ENCODE measurements at regions not wholly inside any gene's neighbourhood (a gene's known extent, or its start where the extent isn't known, plus 50 kb on each side); places are given as distances from the start of the nearest gene placed in this dataset.
"Not testable (repeated sequence)": the region's sequence is repeated elsewhere in the genome, so short reads cannot be mapped to it uniquely, and the experiment has no call there.

DNA sequence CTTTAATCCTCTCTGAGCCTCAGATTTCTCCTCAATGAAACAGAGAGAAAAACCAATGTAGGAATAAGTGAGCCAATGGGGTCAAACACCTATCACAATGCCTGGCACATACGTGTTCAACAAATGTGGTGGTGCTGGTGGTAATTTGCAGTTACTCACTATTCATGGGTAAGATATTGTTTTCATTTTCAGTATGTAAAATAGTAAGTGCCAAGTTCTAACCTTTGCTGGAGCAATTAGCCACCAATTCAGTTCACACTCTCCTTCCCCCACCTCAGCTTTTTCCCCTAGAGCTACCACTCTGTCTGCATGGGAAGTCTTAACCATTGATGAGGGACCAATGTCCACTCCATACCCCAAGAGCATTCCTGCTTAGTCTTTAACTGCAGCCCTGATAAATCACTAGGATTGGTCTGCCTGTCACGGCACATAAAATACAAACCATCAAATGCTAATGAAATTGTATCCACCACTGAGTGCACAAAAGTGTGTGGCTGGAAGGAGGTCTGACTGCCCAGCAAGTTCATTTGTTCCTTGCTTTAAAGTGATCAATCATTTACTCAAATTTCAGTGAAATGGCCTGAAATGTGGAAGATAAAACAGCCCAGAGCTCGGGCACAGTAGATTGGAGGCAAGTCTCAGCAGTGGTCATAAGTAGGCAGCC lies 187.4 kb upstream of the API5 start:
- no peak for DNase-seq (ENCODE audit: low spot score)

DNA sequence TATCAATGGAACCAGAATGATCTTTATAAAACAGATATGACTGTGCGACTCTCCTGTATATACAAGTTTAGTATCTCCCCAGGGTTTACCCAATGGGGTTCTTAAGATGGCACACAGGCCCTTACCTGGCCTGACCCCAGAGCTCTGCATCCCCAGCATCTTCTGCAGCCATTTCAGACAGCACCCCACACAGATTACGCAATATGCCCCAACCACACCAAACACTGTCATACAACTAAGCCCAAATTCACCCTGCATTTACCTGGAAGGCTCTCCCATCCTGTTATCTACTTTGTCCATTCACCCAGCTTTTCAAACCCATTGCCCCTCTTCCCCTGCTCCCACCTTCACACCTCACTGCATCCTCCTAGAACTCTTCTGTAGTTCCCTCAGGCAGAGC lies 182.5 kb upstream of the API5 start:
- DNase-seq (ENCODE audit: low spot score), result no peak

DNA sequence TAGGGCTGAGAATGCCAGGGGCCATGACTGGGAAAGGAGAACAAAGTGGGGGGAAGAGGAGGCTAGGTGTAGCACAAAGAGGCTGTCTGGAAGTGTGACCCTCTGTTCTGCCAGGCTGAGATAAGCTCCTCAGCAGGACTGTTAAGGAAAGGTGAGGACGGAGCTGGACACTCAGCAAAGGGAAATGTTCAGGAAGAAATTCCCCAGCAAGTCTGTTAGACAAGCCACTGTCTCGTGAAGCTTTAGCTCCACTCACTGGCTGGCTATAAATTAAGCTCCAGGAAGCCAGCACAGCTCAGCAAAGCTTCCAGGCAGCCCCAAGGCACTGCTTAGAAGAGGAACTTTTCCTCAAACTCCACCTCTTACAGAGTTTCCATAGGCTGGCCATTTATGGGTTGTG lies 181.2 kb upstream of the API5 start:
- DNase-seq (ENCODE audit: low spot score), result no peak

DNA sequence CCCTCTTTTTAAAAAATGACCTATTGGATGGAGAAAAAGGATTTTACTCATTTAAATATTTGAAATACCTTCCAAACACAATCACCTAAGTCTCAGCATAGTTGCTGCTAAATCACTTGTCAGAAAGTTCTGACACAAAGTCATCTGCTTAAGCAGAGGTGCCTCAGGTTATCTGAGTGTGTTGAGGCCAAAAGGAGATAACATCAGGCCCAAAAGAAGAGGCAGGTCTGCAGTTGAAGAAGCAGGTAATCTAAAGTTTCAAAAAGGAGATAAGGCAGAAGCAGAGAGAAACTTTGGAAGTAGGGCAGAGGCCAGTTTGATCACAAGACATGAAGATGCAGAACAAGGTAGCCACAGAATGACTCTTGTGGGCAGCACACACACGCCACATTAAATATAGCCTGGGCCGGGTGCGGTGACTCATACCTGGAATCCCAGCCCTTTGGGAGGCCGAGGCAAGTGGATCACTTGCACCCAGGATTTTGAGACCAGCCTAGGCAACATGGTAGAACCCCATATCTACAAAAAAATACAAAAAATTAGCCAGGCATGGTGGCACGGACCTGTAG lies 175.7 kb upstream of the API5 start:
- DNase-seq (ENCODE audit: low spot score), result no peak

DNA sequence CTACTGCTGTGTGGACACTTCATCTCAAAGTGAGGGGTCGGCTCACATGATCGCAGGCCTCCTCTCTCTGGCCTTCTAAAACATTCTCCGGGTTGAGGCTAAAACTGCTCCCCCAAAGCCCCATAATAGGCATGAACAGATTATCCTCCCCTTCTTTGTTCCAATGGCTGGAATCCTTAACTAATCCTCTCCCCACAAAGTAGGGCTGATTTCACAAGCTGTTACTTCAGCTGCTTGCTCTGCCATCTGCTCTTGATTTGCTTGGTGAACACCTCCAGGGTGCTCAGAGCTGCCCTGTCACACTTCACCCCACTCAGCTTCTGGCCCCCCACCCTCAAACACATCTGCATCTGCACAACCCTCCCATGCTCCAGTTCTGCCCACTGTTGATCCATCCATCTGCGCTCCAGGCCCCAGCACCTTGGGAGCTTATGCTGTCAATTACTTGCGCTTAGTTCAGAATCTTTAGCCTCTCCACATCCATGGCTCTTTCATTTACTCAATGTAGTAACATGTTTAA lies 173.1 kb upstream of the API5 start:
- DNase-seq (ENCODE audit: low spot score), result no peak

DNA sequence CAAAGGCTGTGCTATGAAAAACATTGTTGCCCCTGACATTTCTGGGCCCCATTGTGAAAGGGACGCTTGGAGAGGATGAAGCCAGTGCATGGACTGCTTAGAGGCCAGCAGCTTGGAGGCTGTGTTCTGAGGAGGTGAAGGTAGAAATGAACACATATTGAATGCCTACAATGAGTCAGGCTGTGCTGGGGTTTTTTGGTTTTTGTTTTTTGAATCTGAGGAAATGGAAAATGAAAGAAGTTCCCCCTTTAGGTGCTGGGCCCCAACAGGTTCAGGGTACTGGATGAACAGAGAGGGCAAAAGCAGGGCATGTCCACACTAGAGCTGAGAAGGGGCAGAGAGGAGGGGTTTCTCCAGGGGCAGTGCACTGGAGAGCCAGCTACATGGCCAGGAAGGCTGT lies 166.1 kb upstream of the API5 start:
- DNase-seq (ENCODE audit: low spot score), result no peak

DNA sequence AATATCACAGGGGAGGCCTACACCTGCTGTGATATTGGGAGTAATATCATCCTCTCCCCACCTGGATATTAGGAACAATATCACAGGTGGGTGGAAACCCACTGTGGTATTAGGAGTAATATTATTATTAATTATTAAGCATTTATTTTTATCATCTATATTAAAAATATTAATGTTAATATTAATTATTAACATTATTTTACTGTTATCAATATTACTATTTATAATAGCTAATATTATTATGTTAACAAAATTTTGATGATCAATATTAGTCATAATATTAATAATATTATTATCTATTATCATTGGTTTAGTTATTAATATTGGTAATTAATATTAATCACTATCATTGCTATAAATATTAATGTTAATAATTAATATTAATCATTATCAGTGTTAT lies 161.1 kb upstream of the API5 start:
- no peak for DNase-seq (ENCODE audit: low spot score)

DNA sequence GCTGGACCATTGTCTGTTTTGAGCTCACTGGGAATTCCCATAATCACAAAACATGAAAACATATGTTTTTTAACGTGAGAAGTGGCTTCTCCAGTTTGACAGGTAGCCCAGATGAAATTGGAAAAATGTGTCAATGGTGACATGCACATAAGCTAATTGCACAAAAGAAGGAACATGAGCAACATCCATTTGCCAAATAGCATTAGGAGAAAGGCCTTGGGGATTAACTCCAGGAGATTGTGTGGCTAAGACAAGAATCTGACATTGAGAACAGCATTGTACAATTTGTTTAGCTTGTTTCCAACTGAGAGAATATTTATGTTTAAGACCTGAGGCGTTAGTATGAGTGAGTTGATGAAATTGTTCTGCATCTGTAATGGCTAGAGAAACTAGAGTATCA lies 147.0 kb upstream of the API5 start:
- DNase-seq (ENCODE audit: low spot score), result no peak

DNA sequence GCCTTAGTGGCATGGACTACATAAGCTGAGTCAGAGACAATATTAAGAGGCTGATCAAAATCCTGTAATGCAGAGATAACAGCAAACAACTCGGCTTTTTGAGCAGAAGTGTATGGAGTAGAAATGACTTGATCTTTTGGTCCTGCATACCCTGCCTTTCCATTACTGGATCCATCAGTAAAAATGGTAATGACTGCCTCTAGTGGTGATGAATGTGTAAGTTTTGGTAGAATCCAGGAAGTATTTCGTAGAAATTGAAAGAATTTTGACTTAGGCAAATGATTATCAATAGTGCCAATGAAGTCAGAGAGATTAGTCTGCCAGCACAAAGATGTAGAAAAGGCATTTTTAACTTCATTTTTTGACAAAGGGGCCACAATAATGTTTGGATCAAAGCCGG lies 146.4 kb upstream of the API5 start:
- DNase-seq (ENCODE audit: low spot score), result not testable (repeated sequence)

DNA sequence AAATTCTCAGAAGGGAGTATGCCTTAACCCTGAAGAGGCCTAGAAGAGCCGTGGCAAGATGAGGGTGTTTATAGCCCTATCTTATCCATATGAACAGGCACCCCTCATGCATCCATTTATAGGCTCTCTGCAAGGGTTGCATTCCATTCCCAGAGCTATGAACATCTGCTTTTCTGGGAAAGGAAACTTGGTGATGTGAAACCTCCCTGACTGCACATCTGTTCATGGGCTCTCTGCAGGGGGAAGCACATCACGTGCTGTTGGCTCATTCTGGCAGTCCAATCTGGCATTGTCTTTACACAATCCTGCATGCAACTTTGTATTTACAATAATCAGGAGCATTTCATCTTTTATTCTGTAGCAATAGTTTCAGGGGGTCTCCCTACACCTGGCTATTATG lies 143.6 kb upstream of the API5 start:
- not testable (repeated sequence) for DNase-seq (ENCODE audit: low spot score)

DNA sequence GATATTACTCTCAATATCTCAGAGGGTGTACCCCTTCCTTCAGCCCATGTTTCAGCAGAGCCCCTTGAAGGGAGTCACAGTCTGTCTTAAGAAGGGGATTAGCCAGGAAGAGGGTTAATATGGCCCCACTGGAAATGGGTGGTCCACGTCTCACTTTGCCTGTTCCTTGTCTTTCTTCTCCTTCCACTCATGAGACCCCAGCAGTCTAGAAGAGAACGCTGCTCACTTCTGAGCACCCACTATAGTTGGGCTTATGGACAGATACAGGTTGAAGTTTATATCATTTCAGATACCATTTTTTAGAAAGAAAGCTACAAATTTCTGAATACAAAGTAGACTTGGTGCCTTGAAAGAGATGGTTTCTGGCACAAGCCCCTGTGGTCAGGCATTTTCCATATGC lies 139.3 kb upstream of the API5 start:
- no peak for DNase-seq (ENCODE audit: low spot score)

DNA sequence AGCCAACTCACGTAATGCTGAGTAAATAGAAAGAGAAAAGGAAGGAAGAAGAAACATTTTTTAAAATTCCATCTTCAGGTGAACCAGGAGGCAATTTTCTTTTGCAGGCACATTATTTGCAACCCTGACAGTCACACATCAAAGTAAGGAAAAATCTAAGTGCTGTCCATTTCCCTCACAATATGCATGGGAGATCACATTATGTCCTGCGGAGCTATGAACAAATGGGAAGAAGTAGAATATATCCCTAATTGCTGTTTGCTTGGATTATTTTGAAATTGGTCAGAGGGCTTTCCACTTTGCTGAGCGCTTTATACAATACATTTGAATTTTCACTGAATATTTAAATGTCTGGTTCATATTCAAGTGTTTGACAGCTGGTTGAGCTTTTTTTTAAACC lies 133.8 kb upstream of the API5 start:
- DNase-seq (ENCODE audit: low spot score), result no peak

DNA sequence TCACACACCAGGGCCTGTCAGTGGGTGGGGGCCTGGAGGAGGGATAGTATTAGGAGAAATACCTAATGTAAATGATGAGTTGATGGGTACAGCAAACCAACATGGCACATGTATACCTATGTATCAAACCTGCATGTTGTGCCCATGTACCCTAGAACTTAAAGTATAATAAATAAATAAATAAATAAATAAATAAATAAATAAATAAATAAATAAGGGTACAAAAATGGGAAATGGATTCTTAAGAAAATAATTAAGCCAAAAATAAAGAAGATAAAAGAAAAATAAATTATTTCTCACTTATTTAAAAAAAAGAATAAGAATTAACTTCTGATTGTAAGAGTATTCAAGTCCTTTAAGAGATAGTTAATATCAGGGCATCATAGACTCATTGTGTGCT lies 117.3 kb upstream of the API5 start:
- not testable (repeated sequence) for DNase-seq (ENCODE audit: low spot score)

DNA sequence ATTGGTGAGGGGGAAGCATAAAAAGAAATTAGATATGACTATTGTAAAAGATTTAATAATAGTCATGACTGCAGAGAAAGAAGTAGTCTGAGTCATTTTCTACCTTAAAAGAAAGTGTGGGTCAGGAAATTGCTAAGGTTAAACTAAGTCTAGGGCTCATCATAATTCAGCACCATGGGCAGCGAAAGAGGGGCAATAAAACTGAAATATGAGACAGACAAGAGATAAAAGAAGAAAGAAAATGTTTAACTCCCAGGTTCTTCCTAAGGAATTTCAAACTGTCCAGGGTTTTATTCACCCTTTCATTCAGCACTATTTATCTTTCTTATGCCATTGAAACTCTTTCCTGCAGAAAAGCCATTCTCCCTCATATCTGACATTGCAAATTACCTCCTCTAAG lies 114.4 kb upstream of the API5 start:
- no peak for DNase-seq (ENCODE audit: low spot score)

DNA sequence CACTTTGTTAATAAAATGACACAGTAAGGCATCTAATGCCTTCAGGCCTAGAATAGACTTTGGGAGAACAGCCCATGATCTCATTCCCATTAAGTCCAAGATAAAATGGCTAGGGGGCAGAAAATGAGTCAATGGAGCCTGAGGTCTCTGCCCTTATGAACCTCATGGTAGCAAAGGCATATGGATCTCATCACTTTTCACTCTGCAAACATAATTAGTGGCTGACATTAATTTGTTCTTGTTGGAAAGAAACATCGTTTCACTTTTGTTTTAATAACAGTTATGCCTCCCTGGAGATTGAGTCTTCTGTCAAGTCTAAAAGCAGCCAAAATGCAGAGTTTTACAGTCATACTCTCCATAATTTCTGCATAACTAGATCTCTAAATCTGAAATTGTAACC lies 111.8 kb upstream of the API5 start:
- DNase-seq (ENCODE audit: low spot score), result no peak

DNA sequence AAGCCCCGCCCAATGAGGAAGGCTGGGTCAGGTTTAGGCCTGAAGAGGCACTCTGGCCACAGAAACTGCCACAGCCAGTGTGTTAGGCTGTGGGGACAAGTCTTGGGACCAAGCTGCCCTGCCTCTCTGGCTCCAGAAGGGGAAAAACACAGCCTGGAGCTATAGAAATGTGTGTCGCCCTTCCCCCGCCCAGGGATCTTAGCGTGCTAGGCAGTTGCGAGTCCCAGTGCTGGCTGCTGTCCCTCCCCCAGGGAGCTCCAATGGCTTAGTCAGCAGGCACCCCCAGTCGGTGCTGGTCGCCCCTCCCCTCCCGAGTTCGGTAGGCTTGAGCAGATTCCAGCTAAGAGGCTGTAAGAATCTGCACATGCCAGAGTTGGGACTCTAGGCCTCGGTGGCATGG lies 99.5 kb upstream of the API5 start:
- no peak for DNase-seq (ENCODE audit: low spot score)

DNA sequence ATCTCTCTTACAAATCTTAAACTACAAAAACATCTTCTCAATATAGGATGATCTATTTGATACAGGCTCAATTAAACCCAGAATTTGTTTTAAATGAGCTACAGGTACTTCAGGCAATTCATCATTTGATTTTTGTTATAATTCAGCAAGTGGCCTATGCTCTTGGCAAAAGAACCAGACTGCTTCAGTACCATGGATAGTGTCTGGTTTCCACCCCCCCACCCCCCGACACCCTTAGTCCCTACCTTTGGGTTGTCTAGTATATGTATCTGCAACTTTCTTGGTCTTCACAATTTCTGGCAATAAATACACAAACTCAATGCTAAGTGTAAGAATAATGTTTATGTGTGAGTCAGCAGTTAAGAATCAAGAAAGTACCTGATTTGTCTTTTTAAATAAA lies 97.3 kb upstream of the API5 start:
- no peak for DNase-seq (ENCODE audit: low spot score)

DNA sequence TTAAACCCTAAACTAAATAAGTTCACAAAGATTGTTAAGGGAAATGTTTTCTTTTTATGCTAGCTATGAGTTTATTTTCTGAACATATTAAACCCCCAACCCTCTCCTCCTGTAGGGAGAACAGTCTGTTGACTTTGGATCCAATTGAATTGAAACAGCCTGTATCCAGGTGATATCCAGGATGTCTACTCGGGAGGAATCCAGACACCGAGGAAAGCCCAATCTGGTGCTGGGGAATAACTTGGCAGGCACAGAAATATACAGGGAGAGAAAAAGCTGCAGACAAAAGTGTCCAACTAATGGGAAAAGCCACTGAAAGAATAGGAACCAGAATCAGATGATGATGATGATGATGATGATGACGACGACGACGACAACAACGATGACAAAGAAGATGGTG lies 93.9 kb upstream of the API5 start:
- no peak for DNase-seq (ENCODE audit: low spot score)

DNA sequence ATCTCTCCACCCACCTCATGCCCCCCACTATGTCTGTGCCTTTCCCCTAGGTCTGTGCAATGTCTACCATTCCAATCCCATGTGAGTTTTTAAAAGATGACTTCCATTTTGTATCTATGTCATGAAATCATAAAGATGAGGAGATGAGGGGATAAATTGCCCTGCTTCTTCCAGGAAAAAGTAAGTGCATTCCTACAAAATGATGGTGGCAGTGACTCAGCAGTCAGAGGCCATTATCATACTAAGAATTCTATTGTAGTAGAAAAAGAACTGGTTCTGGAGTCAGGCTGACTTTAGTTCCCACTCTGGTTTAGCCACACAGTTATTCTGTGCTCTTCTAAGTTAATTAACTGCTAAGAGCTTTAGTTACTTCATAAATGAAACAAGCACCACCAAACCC lies 89.6 kb upstream of the API5 start:
- no peak for DNase-seq (ENCODE audit: low spot score)

DNA sequence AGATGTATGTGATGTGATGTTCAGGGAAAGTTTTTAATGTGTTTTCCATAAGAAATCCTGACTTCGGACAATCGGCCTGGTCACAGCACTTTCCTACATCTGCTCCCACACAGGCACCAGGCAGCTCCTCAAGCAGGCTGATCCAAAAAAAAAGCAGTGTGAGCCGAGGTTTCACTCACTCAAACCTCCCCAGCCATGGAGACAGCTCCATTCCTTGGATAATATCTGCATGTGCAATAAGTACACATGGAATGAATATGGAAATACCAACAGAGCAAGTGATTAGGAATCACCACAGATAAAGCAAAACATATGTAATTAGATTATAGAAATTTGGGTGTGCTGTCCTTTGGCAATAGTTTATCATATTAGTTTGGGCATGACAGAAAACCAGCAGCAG lies 88.8 kb upstream of the API5 start:
- DNase-seq (ENCODE audit: low spot score), result no peak

DNA sequence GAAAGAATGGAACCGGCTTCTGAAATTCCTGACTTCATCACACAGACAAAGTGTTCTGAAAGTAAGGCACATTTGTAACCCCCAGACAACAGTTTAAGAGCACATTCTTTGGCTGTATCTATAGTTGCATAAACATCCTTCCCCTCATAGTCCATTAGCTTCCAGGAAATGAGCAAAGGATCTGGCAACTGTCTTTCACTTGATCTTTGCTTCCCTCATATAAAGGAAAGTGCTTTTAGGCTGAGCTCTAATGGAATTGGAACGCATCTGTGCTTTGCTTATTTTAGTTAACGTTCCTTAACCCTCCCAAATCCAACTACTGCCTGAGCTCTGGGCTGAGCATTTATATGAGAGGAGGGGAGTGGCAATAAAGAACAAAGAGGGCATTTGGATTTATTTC lies 76.9 kb upstream of the API5 start:
- no peak for DNase-seq (ENCODE audit: low spot score)

DNA sequence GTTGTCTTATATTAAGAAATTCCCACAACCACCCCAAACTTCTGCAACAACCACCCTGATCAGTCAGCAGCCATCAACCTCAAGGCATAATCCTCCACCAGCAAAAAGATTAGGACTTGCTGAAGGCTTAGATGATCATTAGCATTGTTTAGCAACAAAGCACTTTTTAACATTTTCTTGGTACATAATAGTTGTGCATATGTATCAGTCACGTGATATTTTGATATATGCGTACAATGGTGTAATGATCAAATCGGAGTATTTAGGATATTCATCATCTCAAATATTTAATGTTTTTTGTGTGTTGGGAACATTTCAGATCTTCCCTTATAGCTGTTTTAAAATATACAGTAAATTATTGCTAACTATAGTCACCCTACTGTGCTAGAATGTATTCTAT lies 73.5 kb upstream of the API5 start:
- DNase-seq (ENCODE audit: low spot score), result no peak

DNA sequence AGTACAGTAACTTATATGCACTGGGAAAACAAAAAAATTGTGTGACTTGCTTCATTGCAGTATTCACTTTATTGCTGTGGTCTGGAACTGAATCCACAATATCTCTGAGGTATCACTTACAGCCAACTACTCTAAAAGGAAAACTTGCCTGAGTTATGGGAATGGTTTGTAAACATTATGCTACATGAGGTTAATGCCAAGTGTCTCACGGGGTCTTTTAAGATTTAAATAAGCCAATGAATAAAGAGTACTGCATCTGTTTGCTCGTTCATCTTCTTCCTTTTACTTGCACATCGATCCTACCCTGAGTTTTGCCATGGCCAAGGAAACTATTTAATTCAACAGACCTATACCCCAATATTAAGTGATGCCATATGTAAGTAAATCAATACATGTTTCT lies 72.0 kb upstream of the API5 start:
- no peak for DNase-seq (ENCODE audit: low spot score)

DNA sequence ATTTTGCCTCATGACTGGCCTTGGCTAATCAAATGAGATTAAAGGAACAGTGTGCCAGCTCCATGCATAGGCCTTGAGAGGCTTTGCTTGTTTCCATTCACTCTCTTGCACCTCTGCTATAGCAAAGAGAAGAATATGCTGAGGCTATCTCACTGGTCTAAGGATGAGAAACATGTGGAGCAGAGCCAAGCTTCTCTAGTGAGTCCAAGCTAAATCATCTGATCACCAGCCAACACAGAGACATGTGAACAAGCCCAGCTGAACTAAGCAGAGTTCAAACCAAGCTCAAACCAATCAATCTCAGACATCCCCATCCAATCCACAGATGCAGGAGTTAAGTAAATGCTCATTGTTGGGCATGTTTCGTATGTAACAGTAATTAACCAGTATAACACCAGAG lies 69.4 kb upstream of the API5 start:
- DNase-seq (ENCODE audit: low spot score), result no peak
